H1 (cell line): ENCODE measurements at regions not wholly inside any gene's neighbourhood (a gene's known extent, or its start where the extent isn't known, plus 50 kb on each side); places are given as distances from the start of the nearest gene placed in this dataset.

ENCODE experiments used
- GTF2F1 ChIP-seq: IDR thresholded peaks from 2 replicates; pipeline ENCODE4 v1.6.1; 2012; ENCODE audit warnings: low read depth, low read length, improper control_type of control experiment, borderline replicate concordance
- JUN ChIP-seq: IDR thresholded peaks from 2 replicates; pipeline ENCODE4 v1.6.1; 2011; ENCODE audit warnings: low read depth, mild to moderate bottlenecking, improper control_type of control experiment, low read length
- POLR2A ChIP-seq, 2 experiments: IDR thresholded peaks; 1 replicate in 1 of 2; 2 replicates in 1 of 2; pipeline ENCODE4 v1.6.1; 2011; ENCODE audit warnings: low read depth in 2 of 2, low read length in 2 of 2, mild to moderate bottlenecking in 2 of 2; ENCODE audit errors: control extremely low read depth in 1 of 2
- POLR2AphosphoS5 ChIP-seq: IDR thresholded peaks from 2 replicates; pipeline ENCODE4 v1.6.1; 2011; ENCODE audit warnings: low read depth, low read length
- TAF1 ChIP-seq: IDR thresholded peaks from 2 replicates; pipeline ENCODE4 v1.6.1; 2011; ENCODE audit warnings: mild to moderate bottlenecking, low read depth, low read length
- TAF7 ChIP-seq: optimal IDR thresholded peaks from 2 replicates; pipeline ENCODE3; 2011; ENCODE audit warnings: low read depth, mild to moderate bottlenecking, inconsistent platforms, low read length, moderate library complexity, borderline replicate concordance
- TCF12 ChIP-seq: IDR thresholded peaks from 2 replicates; pipeline ENCODE4 v1.6.1; 2011; ENCODE audit warnings: low read depth, mild to moderate bottlenecking, low read length
- USF2 ChIP-seq: IDR thresholded peaks from 2 replicates; pipeline ENCODE4 v1.6.1; 2011; ENCODE audit warnings: low read length, improper control_type of control experiment
- YY1 ChIP-seq: IDR thresholded peaks from 2 replicates; pipeline ENCODE4 v1.6.1; 2011; ENCODE audit warnings: low read depth, mild to moderate bottlenecking, low read length
- TF ChIP-seq, protein P1 (sequence below), 3 experiments: IDR thresholded peaks; 1 replicate in 2 of 3; 2 replicates in 1 of 3; pipeline versions ENCODE4 v1.5.1 to v1.6.1; 2011; ENCODE audit warnings: low read length in 3 of 3, mild to moderate bottlenecking in 3 of 3, inconsistent platforms in 2 of 3, low read depth in 1 of 3, moderate library complexity in 1 of 3; ENCODE audit not compliant: insufficient read depth in 1 of 3; ENCODE audit errors: control extremely low read depth in 1 of 3

DNA sequence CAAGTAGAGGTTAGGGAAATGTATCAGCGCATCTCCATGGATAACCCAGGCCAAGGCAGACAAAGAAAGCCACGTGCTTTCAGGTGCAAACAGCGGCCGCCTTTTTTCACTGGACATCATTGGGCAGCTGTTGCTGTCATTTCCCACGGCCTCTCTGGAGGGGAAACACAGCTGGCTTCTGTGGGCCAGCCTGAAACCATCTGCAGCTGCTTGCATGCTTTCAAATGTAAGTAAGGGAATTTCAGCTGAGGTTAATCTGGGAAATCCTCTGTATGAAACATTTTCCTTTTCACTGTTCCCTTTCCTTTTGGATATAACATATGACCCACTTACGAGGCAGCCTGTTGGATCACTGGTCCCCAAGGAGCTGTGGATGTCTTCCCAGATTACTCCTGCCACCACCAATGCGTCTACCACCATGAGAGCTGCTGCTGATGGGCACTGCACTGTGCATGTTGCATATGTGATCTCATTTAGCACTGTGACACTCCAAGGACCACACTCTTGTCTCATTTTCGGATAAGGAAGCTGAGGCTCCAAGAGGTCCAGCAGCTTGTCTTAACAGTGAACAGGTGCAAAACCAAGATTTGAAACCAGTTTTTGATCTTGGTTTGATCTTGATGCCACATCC lies 106.3 kb downstream of the C9orf152 start:
- TF ChIP-seq USF2 (no peak), POLR2A (IDR thresholded peaks at IDR 0.05; ENCODE audit: control extremely low read depth in 1 of 2, low read depth in 2 of 2, low read length in 2 of 2) (no peak), TAF7 (no peak), POLR2AphosphoS5 (no peak), YY1 (no peak), JUN (no peak), GTF2F1 (no peak), TAF1 (no peak), TCF12 (no peak)
- TF ChIP-seq, protein P1, sequence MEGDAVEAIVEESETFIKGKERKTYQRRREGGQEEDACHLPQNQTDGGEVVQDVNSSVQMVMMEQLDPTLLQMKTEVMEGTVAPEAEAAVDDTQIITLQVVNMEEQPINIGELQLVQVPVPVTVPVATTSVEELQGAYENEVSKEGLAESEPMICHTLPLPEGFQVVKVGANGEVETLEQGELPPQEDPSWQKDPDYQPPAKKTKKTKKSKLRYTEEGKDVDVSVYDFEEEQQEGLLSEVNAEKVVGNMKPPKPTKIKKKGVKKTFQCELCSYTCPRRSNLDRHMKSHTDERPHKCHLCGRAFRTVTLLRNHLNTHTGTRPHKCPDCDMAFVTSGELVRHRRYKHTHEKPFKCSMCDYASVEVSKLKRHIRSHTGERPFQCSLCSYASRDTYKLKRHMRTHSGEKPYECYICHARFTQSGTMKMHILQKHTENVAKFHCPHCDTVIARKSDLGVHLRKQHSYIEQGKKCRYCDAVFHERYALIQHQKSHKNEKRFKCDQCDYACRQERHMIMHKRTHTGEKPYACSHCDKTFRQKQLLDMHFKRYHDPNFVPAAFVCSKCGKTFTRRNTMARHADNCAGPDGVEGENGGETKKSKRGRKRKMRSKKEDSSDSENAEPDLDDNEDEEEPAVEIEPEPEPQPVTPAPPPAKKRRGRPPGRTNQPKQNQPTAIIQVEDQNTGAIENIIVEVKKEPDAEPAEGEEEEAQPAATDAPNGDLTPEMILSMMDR (IDR thresholded peaks at IDR 0.05; ENCODE audit: control extremely low read depth in 1 of 3, insufficient read depth in 1 of 3, low read depth in 1 of 3, low read length in 3 of 3): no peak
